MM.1S (cell line): ENCODE measurements at regions not wholly inside any gene's neighbourhood (a gene's known extent, or its start where the extent isn't known, plus 50 kb on each side); places are given as distances from the start of the nearest gene placed in this dataset.

Source experiments
- DNase-seq: peaks from one replicate; pipeline ENCODE4 v3.0.0-alpha.2; 2015
- H2AFZ ChIP-seq: fragments of 300-600 bp; sonication (generic); 2 replicates; pipeline ENCODE4 v1.6.0; 2016; ENCODE audit warnings: antibody characterized with exemption, low read length
- H3F3A ChIP-seq: fragments of 300-600 bp; sonication (generic); 2 replicates; pipeline ENCODE4 v1.6.1; 2016; ENCODE audit warnings: mild to moderate bottlenecking, antibody characterized with exemption, low read length, moderate library complexity, mixed read lengths; ENCODE audit not compliant: insufficient read depth
- H3K27ac ChIP-seq: fragments of 300-600 bp; sonication (generic); 2 replicates; pipeline ENCODE4 v1.5.1; 2016; ENCODE audit warnings: mild to moderate bottlenecking, low read length
- H3K27me3 ChIP-seq: fragments of 300-600 bp; sonication (generic); replicated peaks from 2 replicates; pipeline ENCODE4 v1.6.0; 2016; ENCODE audit warnings: low read length; ENCODE audit not compliant: insufficient read depth
- H3K36me3 ChIP-seq: fragments of 300-600 bp; sonication (generic); replicated peaks from 2 replicates; pipeline ENCODE4 v1.6.1; 2016; ENCODE audit warnings: mild to moderate bottlenecking, low read length, mixed read lengths; ENCODE audit not compliant: insufficient read depth
- H3K4me1 ChIP-seq: fragments of 300-600 bp; sonication (generic); 2 replicates; pipeline ENCODE4 v1.6.1; 2016; ENCODE audit warnings: low read length, mixed read lengths
- H3K4me2 ChIP-seq: fragments of 300-600 bp; sonication (generic); 2 replicates; pipeline ENCODE4 v1.6.0; 2016; ENCODE audit warnings: low read depth, low read length
- H3K4me3 ChIP-seq: fragments of 300-600 bp; sonication (generic); 2 replicates; pipeline ENCODE4 v1.5.1; 2016; ENCODE audit warnings: low read length, mixed read lengths
- H3K79me2 ChIP-seq: fragments of 300-600 bp; sonication (generic); 2 replicates; pipeline ENCODE4 v1.6.1; 2016; ENCODE audit warnings: mixed run types, low read length, mixed read lengths
- H3K9ac ChIP-seq: fragments of 300-600 bp; sonication (generic); 2 replicates; pipeline ENCODE4 v1.6.1; 2016; ENCODE audit warnings: low read length, mixed read lengths
- H3K9me2 ChIP-seq: fragments of 300-600 bp; sonication (generic); replicated peaks from 2 replicates; pipeline ENCODE4 v1.6.1; 2016; ENCODE audit warnings: mild to moderate bottlenecking, low read length, mixed read lengths; ENCODE audit not compliant: insufficient read depth
- H3K9me3 ChIP-seq: fragments of 300-600 bp; sonication (generic); replicated peaks from 2 replicates; pipeline ENCODE4 v1.6.1; 2016; ENCODE audit warnings: mild to moderate bottlenecking, low read length, mixed read lengths; ENCODE audit not compliant: insufficient read depth
- H4K20me1 ChIP-seq: fragments of 300-600 bp; sonication (generic); 2 replicates; pipeline ENCODE4 v1.6.1; 2016; ENCODE audit warnings: mild to moderate bottlenecking, low read length, moderate library complexity, mixed read lengths; ENCODE audit not compliant: insufficient read depth
- CTCF ChIP-seq: fragments of 300-600 bp; sonication (generic); IDR thresholded peaks from 2 replicates; pipeline ENCODE4 v1.5.1; 2016; ENCODE audit warnings: antibody characterized with exemption, low read length, mixed read lengths
- EZH2 ChIP-seq: fragments of 300-600 bp; sonication (generic); optimal IDR thresholded peaks from 2 replicates; pipeline ENCODE3; 2017; ENCODE audit warnings: low read depth, mild to moderate bottlenecking, antibody characterized with exemption, low read length, mixed read lengths
- EZH2phosphoT487 ChIP-seq: fragments of 300-600 bp; sonication (generic); IDR thresholded peaks from 2 replicates; pipeline ENCODE4 v1.6.1; 2018; ENCODE audit warnings: antibody characterized with exemption, low read length

- no peaks in the 10 kb centered on the region for H3K27me3 ChIP-seq
- no peaks in the 10 kb centered on the region for H3F3A ChIP-seq
- H3K4me3 ChIP-seq = no peak overlapping the region
- H2AFZ ChIP-seq = no peak overlapping the region
- H3K79me2 ChIP-seq = no peaks in the 10 kb centered on the region
- H3K4me1 ChIP-seq = no peaks in the 10 kb centered on the region
- H3K9me2 ChIP-seq = no peaks in the 10 kb centered on the region
- H3K9me3 ChIP-seq = no peaks in the 10 kb centered on the region
- H3K36me3 ChIP-seq = no peaks in the 10 kb centered on the region
- no peak overlapping the region for H3K9ac ChIP-seq
- no peaks in the 10 kb centered on the region for H4K20me1 ChIP-seq
- H3K27ac ChIP-seq = no peak overlapping the region
- no peak for DNase-seq
- no peak overlapping the region for H3K4me2 ChIP-seq
- no peak for TF ChIP-seq EZH2
- no peak for TF ChIP-seq EZH2phosphoT487
- no peak for TF ChIP-seq CTCF
Observed at GRCh38 chr14:97149775-97150174, 352.6 kb downstream of the VRK1 start.

- no peaks in the 10 kb centered on the region for H3K36me3 ChIP-seq
- H3K27me3 ChIP-seq = no peaks in the 10 kb centered on the region
- H3K9ac ChIP-seq = no peak overlapping the region
- H3K4me3 ChIP-seq = no peak overlapping the region
- no peak overlapping the region for H2AFZ ChIP-seq
- H4K20me1 ChIP-seq = no peaks in the 10 kb centered on the region
- no peak overlapping the region for H3K27ac ChIP-seq
- no peaks in the 10 kb centered on the region for H3K4me1 ChIP-seq
- no peaks in the 10 kb centered on the region for H3F3A ChIP-seq
- no peak for DNase-seq
- TF ChIP-seq EZH2phosphoT487 = no peak
- no peak for TF ChIP-seq EZH2
- no peak for TF ChIP-seq CTCF
- H3K9me3 ChIP-seq = no peaks in the 10 kb centered on the region
- no peak overlapping the region for H3K4me2 ChIP-seq
- no peaks in the 10 kb centered on the region for H3K79me2 ChIP-seq
- H3K9me2 ChIP-seq = no peaks in the 10 kb centered on the region
Observed at GRCh38 chr14:97153527-97153926, 356.3 kb downstream of the VRK1 start.

- Histone ChIP-seq H3K9ac (no peak overlapping the region), H3K4me3 (no peak overlapping the region), H3K9me3 (no peaks in the 10 kb centered on the region), H3K4me1 (no peaks in the 10 kb centered on the region), H3F3A (no peaks in the 10 kb centered on the region), H3K79me2 (no peaks in the 10 kb centered on the region), H4K20me1 (no peaks in the 10 kb centered on the region), H3K27me3 (no peaks in the 10 kb centered on the region), H3K9me2 (no peaks in the 10 kb centered on the region), H3K36me3 (no peaks in the 10 kb centered on the region), H2AFZ (no peak overlapping the region), H3K27ac (no peak overlapping the region), H3K4me2 (no peak overlapping the region)
- TF ChIP-seq EZH2phosphoT487 (no peak), CTCF (no peak), EZH2 (no peak)
- no peak for DNase-seq
Observed at GRCh38 chr14:97155320-97155719, 358.1 kb downstream of the VRK1 start.

GRCh38 chr14:97155814-97156213 is 358.6 kb downstream of the VRK1 start:
- Histone ChIP-seq H3K79me2 (no peaks in the 10 kb centered on the region), H3K27ac (no peak overlapping the region), H3K9ac (no peak overlapping the region), H3K4me2 (no peak overlapping the region), H3K36me3 (no peaks in the 10 kb centered on the region), H3K9me3 (no peaks in the 10 kb centered on the region), H2AFZ (no peak overlapping the region), H3K4me3 (no peak overlapping the region), H4K20me1 (no peaks in the 10 kb centered on the region), H3K4me1 (no peaks in the 10 kb centered on the region), H3K27me3 (no peaks in the 10 kb centered on the region), H3K9me2 (no peaks in the 10 kb centered on the region), H3F3A (no peaks in the 10 kb centered on the region)
- TF ChIP-seq CTCF (no peak), EZH2 (no peak), EZH2phosphoT487 (no peak)
- no peak for DNase-seq
